Fibroblast of villous mesenchyme (primary cell): ENCODE measurements at regions not wholly inside any gene's neighbourhood (a gene's known extent, or its start where the extent isn't known, plus 50 kb on each side); places are given as distances from the start of the nearest gene placed in this dataset.

Experiments used
- DNase-seq: peaks from one replicate; pipeline ENCODE4 v3.0.0-alpha.2; 2010; ENCODE audit warnings: low read depth
- H3K4me3 ChIP-seq: 2 replicates; pipeline ENCODE4 v1.5.1; 2011; ENCODE audit warnings: low read depth, mild to moderate bottlenecking, low read length
- TF ChIP-seq, protein P1 (sequence below): IDR thresholded peaks from 2 replicates; pipeline ENCODE4 v1.5.1; 2012; ENCODE audit warnings: low read depth, mild to moderate bottlenecking, low read length; ENCODE audit not compliant: insufficient read depth

DNA sequence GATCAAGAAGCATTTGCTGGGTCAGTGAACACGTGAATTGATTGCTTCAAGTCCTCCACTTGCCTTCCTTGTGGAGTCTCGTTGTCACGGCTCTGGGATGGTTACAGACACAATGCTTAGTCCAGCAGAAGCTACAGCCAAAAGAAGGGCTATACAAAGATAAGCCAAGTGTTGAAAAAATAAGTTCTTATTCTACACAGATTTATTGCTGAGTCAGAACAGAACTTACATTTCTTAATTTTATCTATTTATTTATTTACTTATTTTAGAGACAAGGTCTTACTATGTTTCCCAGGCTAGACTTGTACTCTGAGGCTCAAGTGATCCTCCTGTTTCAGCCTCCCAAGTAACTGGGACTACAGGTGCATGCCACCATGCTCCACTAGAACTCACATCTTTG is 199.0 kb downstream of the MYLK4 start:
- DNase-seq: no peak
- H3K4me3 ChIP-seq: no peak overlapping the region
- TF ChIP-seq, protein P1, sequence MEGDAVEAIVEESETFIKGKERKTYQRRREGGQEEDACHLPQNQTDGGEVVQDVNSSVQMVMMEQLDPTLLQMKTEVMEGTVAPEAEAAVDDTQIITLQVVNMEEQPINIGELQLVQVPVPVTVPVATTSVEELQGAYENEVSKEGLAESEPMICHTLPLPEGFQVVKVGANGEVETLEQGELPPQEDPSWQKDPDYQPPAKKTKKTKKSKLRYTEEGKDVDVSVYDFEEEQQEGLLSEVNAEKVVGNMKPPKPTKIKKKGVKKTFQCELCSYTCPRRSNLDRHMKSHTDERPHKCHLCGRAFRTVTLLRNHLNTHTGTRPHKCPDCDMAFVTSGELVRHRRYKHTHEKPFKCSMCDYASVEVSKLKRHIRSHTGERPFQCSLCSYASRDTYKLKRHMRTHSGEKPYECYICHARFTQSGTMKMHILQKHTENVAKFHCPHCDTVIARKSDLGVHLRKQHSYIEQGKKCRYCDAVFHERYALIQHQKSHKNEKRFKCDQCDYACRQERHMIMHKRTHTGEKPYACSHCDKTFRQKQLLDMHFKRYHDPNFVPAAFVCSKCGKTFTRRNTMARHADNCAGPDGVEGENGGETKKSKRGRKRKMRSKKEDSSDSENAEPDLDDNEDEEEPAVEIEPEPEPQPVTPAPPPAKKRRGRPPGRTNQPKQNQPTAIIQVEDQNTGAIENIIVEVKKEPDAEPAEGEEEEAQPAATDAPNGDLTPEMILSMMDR: no peak

DNA sequence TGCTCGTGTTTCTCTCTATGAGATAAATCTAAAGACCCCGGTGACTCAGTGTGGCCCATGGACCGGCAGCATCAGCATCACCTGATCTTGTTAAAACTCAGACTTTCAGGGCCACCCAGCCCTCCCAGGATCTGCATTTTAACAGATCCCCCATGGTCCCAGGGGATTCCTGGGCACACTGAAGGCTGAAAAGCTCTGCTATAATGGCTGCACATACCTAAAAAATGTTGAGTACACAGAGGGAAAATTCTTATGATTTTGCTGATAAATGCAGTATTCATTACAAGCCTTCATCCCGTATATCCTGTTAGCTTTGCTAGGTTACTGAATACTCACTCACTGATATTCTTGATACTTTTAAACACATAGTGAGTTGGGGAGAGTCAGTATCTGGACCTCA is 200.5 kb downstream of the MYLK4 start:
- TF ChIP-seq, protein P1: no peak
- H3K4me3 ChIP-seq: no peak overlapping the region
- DNase-seq: no peak

DNA sequence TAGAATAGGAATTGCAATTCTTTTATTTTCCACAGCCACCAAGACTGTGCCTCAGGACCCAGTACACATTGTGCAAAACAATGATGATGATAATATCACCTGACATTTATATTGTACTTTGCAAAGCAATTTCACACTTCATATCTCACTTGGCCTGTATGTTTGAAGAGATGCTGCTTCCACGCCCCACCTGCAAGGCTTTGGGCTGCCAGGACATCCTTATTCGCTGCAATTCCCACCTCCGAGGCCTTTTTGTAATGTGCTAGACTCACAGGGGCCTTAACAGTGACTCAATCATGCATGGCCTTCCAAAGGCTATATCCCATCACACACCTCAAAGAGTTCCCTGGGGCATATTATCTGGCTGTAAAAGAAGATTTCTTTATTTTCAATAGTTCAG is 200.9 kb downstream of the MYLK4 start:
- H3K4me3 ChIP-seq: no peak overlapping the region
- TF ChIP-seq, protein P1: no peak
- DNase-seq: no peak

DNA sequence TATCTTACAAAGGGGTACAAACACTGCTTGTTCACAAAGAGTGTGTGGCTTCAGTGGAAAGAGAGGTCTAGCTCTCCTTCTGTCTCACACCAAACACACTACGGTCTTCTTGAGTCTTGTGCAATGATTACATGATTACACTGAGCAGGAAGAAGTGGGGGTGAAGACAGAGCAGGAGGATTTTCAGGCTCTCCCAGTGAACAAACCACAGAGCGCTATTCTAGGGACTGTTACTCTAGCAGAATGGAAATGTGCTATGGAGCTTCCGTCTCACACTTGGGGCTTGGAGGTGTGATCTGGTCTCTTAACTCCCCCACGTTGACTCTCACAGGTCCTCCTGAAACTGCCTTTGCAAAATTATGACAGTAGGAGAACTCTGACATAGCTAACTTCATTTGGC is 203.4 kb downstream of the MYLK4 start:
- no peak overlapping the region for H3K4me3 ChIP-seq
- TF ChIP-seq, protein P1: no peak
- DNase-seq: peak; percentile 44

DNA sequence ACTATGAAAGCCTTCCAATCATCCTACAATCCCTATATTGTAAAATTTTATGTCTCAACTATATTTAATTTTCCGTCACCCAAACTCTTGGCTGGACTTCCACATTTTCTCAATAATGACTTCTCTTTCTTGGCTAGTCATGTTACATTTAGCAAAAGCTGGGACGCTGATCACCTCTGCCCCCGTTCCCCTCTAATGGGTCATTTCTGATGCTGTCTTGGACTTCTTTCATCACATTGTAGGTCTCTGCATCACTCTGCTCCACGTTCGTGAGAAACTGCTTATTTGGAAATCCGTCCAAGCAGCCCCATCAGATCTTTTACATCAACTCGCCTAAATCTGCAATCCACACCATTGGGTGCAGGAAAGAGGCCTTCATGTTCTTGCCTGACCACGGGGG is 203.8 kb downstream of the MYLK4 start:
- TF ChIP-seq, protein P1: no peak
- no peak for DNase-seq
- no peak overlapping the region for H3K4me3 ChIP-seq

DNA sequence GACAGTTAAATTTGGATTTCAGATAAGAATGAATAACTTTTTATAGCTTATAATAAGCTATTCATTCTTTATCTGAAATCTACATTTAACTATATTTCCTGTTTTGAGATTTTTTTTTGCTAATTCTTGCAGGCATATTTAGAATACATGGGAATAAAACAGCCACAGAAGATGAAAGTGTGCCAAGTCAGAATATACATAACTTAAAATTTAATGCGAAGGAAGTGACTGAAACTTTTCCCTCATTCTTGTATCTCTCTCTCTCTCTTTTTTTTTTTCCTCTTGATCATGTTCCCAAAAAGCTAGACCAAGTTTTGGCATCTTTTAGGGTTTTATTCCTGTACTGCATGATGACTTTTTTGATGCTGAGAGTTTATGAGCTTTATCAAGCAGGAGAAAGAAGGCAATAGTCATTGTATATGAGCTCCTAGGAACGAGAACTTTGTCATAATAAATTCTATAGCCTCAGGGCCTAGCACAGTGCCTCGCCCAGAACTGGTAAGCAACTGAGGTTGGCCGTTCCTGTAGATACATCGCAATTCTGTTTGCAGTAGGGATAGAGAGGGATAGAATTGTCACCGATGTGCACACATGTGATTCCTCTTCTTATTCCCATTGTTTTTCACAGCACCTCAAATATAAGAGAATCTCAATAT is 205.2 kb downstream of the MYLK4 start:
- H3K4me3 ChIP-seq: no peak overlapping the region
- no peak for DNase-seq
- TF ChIP-seq, protein P1: no peak

DNA sequence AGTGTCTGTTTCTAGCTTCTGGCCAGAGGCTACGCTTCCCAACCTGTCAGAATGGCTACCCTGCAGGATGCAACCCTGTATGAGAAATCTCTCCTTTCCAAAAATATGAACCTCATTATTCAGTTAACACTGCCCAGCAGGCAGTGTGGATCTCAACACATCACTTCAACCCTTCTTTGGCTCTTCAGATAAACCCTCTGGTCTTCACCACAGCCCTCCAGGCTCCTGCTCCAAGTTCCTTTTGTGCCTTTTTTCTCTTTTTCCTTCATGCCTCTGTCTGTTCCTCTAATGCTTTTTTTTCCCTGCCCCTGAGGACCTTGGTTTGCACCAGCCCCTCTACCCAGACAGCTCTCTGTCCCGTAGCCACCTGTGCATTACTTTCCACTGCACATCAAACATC is 207.4 kb downstream of the MYLK4 start:
- TF ChIP-seq, protein P1: no peak
- no peak for DNase-seq
- H3K4me3 ChIP-seq: no peak overlapping the region
